ENCODE measurements at regions not wholly inside any gene's neighbourhood (a gene's known extent, or its start where the extent isn't known, plus 50 kb on each side); places are given as distances from the start of the nearest gene placed in this dataset.
"Not testable (repeated sequence)": the region's sequence is repeated elsewhere in the genome, so short reads cannot be mapped to it uniquely, and the experiment has no call there.

GRCh38 chr3:103818398-103818797, 1383.6 kb downstream of the ZPLD1 start:
- no peak for DNase-seq

DNA sequence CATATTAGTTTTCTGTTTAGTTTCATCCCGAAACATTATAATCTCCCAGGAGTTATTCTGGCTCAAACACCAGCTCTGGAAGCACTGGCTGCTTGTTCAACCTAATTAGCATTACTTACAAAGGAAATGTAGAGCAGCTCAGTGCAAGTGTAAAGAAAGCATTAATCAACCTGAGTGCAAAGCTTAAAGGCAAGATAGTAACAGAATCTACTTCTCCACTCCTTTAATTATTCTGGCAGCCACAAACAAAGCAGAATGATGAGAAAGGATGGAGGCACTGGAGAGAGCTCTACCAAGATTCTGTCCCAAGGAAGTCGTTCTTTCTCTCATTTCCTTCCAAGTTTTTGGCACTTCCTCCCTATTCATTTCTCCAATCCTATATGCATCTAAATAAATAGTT, 1384.0 kb downstream of the ZPLD1 start:
- DNase-seq: no peak

- DNase-seq: no peak
Observed at GRCh38 chr3:103825586-103825985, 1390.8 kb downstream of the ZPLD1 start.

GRCh38 chr3:103829723-103830326, 1395.0 kb downstream of the ZPLD1 start:
- no peak for DNase-seq

- DNase-seq: no peak
Observed at GRCh38 chr3:103847081-103848062, 1412.6 kb downstream of the ZPLD1 start.

DNA sequence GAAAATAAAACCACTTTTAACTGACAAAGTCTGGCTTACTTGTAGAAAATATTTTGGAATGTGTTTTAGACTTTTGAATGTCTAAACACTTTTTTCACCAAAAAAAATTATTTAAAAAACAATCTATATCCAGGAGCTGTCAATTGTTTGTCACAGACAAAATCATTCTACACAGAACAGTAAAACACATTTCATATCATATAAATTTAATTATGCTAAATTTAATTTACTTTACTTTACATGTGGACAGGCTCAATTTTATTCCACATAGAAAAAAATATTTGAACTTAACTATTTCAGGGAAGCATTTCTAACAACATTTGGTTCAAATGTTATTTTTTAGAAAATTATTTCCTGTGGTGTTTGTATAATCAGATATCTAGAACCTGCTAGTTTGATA, 1417.0 kb downstream of the ZPLD1 start:
- no peak for DNase-seq

- no peak for DNase-seq
Observed at GRCh38 chr3:103862415-103862814, 1427.6 kb downstream of the ZPLD1 start.

DNA sequence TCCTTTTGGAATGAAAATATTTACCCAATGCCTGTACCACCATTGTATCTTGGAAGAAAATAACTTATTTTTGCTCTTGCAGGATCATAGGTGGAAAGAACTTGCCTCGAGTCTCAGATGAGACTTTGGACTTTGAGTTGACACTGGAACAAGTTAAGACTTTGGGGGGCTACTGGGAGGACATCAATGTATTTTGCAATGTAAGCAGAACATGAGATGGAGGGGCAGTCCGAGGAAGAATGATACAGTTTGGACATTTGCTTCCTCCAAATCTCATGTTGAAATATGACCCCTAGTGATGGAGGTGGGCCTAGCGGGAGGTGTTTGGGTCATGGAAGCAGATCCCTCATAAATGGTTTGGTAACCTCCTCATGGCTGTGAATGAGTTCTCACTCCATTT, 1428.6 kb downstream of the ZPLD1 start:
- DNase-seq: no peak

DNA sequence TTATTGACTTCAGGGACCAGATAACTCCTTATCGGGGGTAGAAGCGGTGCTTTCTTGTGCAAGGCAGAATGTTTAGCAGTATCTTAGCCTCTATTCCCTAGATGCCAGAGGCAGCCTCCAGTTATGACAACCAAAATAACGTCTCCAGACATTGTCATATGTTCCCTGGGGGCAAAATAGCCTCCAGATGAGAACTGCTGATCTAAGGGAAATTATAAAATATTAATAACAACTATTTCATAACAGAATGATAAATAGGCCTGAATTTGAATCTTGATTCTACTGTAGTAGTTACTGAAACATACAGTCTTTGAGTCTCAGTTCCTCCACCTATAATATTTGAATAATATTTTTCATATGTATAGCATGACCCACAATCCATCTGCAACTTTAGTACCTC, 1431.3 kb downstream of the ZPLD1 start:
- DNase-seq: no peak

- DNase-seq: no peak
Observed at GRCh38 chr3:103873021-103873420, 1438.2 kb downstream of the ZPLD1 start.

DNA sequence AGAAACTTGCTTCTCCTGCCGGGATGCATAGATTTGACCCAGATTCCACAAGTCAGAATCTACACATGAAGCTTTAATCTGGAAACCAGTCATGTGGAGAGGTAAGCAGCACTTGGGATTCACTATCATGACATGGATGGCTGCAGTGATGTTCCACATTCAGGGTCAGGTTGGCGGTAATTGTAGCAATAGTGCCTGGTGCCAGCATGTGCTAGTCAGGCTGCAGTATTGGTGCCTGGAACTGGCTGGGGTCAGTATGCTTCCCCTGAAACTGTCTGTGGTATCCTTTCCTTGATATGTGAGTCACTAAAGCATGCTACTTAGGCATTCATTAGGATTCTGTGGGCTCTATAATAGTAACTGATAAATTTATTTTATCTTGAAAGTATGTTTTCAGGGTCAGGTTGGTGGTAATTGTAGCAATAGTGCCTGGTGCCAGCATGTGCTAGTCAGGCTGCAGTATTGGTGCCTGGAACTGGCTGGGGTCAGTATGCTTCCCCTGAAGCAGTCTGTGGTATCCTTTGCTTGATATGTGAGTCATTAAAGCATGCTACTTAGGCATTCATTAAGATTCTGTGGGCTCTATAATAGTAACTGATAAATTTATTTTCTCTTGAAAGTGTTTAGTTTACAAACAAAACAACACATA, 1439.2 kb downstream of the ZPLD1 start:
- DNase-seq: no peak

- DNase-seq: not testable (repeated sequence)
Observed at GRCh38 chr3:103881809-103882208, 1447.0 kb downstream of the ZPLD1 start.

DNA sequence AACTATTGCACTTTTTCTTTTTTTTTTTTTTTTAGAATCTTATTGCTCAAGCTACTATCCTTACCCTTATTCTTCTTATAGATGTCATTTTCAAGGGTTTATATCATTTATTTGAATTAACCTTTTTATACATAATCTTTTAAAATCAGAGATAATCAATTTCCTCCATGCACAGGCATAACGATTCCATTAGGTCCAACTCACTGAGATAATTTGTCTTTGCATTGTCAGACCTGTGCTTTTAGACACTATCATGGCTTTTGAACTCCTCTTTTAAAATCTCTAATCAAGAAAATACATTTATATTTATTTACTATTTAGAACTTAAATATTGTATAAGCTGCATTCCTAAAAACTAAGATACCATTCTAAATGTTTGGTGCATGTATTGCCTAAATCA, 1454.9 kb downstream of the ZPLD1 start:
- DNase-seq: no peak

- no peak for DNase-seq
Observed at GRCh38 chr3:103894162-103894822, 1459.5 kb downstream of the ZPLD1 start.

DNA sequence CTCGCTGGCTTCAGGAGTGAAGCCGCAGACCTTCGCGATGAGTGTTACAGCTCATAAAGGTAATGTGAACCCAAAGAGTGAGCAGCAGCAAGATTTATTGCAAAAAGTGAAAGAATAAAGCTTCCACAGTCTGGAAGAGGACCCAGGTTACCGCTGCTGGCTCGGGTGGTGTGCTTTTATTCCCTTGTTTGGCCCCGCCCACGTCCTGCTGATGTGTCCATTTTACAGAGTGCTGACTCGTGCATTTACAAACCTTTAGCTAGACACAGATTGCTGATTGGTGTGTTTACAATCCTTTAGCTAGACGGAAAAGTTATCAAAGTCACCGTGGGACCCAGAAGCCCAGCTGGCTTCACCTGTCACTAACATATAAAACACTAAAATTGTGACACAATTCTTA, 1464.5 kb downstream of the ZPLD1 start:
- DNase-seq: no peak

- no peak for DNase-seq
Observed at GRCh38 chr3:103904991-103905390, 1461.7 kb upstream of the ALCAM start.

GRCh38 chr3:103906304-103906703, 1460.4 kb upstream of the ALCAM start:
- no peak for DNase-seq

GRCh38 chr3:103906808-103907207, 1459.9 kb upstream of the ALCAM start:
- DNase-seq: no peak

DNA sequence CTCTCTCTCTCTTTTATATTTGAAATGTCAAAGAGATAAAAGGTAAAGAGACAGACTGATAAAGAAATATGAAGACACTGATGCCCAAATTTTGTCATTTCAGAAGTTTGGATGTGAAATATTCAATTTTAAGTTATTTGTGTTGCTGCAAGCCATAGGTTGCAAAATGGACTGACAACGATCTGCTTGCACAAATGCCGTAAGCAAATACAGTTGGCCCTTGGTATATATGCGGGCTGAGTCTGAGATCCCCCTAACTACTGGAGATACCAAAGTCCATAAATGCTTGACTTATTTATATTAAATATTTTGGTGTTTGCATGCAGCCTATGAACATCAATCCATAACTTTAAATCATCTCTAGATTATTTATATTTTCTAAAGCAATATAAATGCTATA, 1459.1 kb upstream of the ALCAM start:
- no peak for DNase-seq

- DNase-seq: no peak
Observed at GRCh38 chr3:103909395-103909794, 1457.3 kb upstream of the ALCAM start.

- DNase-seq: no peak
Observed at GRCh38 chr3:103918336-103918735, 1448.4 kb upstream of the ALCAM start.

DNA sequence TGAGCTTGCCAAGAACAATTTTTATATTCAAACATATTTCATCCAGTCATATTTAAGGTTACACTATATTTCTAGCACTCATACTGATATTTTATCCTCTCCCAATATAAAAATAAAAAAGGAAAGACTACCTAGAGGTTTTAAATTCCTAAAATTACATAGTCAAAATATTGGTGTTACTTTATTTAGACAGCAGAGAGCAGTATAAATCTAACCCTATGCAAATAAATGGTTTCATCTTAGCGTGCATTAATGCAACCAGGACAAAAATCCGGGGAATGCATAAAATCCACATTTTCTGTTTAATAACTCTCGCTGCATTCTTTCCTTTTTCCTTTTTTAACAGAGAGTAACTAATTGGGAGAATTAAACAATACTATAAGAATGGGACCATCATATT, 1447.4 kb upstream of the ALCAM start:
- DNase-seq: no peak

DNA sequence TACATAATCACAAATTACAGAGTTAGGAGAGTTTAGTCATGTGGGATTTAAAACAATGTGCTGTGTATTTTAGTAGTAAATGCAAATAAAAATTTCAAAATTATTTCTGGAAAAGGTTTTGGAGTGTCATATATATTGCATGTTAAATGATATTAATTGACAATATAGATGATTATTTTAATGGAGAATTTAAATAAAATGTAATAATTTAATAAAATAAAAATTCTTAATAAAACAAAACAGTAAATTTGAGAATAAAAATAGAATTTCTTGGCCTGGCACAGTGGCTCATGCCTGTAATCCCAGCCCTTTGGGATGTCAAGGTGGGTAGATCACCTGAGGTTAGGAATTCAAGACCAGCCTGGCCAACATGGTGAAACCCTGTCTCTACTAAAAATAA, 1442.8 kb upstream of the ALCAM start:
- no peak for DNase-seq
